ENCODE measurements at regions not wholly inside any gene's neighbourhood (a gene's known extent, or its start where the extent isn't known, plus 50 kb on each side); places are given as distances from the start of the nearest gene placed in this dataset.

- Histone ChIP-seq H3K4me2 (no peak overlapping the region), H3K27me3 (ENCODE audit: insufficient read depth) (no peaks in the 10 kb centered on the region), H3K9me2 (ENCODE audit: insufficient read depth) (no peaks in the 10 kb centered on the region), H2AFZ (no peak overlapping the region), H4K20me1 (replicated peaks; ENCODE audit: insufficient read depth) (no peaks in the 10 kb centered on the region), H3F3A (replicated peaks; ENCODE audit: low read depth) (no peaks in the 10 kb centered on the region), H3K4me1 (ENCODE audit: insufficient read depth) (no peaks in the 10 kb centered on the region), H3K79me2 (replicated peaks; ENCODE audit: insufficient read depth) (no peaks in the 10 kb centered on the region), H3K36me3 (ENCODE audit: insufficient read depth) (no peaks in the 10 kb centered on the region), H3K27ac (ENCODE audit: low read depth) (no peak overlapping the region), H3K4me3 (no peak overlapping the region)
- Mint-ChIP-seq H3K27me3 (ENCODE audit: insufficient read depth, low read depth, poor library complexity) (no peaks in the 10 kb centered on the region), H3K4me3 (no peak overlapping the region), H3K36me3 (ENCODE audit: low read depth) (no peaks in the 10 kb centered on the region), H3K9me3 (no peaks in the 10 kb centered on the region; the same call in 2 of the 3 replicates), H3K27ac (no peak overlapping the region), H3K4me1 (peaks cover 4% of the 10 kb centered on the region; the same call in 2 of the 3 replicates)
- DNase-seq (ENCODE audit: low spot score) = no peak
- no peak for TF ChIP-seq JUNB (IDR thresholded peaks at IDR 0.05; ENCODE audit: unreplicated experiment)
- TF ChIP-seq, protein P1, sequence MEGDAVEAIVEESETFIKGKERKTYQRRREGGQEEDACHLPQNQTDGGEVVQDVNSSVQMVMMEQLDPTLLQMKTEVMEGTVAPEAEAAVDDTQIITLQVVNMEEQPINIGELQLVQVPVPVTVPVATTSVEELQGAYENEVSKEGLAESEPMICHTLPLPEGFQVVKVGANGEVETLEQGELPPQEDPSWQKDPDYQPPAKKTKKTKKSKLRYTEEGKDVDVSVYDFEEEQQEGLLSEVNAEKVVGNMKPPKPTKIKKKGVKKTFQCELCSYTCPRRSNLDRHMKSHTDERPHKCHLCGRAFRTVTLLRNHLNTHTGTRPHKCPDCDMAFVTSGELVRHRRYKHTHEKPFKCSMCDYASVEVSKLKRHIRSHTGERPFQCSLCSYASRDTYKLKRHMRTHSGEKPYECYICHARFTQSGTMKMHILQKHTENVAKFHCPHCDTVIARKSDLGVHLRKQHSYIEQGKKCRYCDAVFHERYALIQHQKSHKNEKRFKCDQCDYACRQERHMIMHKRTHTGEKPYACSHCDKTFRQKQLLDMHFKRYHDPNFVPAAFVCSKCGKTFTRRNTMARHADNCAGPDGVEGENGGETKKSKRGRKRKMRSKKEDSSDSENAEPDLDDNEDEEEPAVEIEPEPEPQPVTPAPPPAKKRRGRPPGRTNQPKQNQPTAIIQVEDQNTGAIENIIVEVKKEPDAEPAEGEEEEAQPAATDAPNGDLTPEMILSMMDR (conservative IDR thresholded peaks at IDR 0.05; ENCODE audit: low read depth in 2 of 2) = no peak
- TF ChIP-seq ETS1 (IDR thresholded peaks at IDR 0.05) = no peak
- no peak for TF ChIP-seq EZH2phosphoT487 (IDR thresholded peaks at IDR 0.05; ENCODE audit: unreplicated experiment)
- no peak for TF ChIP-seq STAT1 (IDR thresholded peaks at IDR 0.05; ENCODE audit: unreplicated experiment)
- TF ChIP-seq, protein P2, sequence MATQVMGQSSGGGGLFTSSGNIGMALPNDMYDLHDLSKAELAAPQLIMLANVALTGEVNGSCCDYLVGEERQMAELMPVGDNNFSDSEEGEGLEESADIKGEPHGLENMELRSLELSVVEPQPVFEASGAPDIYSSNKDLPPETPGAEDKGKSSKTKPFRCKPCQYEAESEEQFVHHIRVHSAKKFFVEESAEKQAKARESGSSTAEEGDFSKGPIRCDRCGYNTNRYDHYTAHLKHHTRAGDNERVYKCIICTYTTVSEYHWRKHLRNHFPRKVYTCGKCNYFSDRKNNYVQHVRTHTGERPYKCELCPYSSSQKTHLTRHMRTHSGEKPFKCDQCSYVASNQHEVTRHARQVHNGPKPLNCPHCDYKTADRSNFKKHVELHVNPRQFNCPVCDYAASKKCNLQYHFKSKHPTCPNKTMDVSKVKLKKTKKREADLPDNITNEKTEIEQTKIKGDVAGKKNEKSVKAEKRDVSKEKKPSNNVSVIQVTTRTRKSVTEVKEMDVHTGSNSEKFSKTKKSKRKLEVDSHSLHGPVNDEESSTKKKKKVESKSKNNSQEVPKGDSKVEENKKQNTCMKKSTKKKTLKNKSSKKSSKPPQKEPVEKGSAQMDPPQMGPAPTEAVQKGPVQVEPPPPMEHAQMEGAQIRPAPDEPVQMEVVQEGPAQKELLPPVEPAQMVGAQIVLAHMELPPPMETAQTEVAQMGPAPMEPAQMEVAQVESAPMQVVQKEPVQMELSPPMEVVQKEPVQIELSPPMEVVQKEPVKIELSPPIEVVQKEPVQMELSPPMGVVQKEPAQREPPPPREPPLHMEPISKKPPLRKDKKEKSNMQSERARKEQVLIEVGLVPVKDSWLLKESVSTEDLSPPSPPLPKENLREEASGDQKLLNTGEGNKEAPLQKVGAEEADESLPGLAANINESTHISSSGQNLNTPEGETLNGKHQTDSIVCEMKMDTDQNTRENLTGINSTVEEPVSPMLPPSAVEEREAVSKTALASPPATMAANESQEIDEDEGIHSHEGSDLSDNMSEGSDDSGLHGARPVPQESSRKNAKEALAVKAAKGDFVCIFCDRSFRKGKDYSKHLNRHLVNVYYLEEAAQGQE (IDR thresholded peaks at IDR 0.05; ENCODE audit: unreplicated experiment) = no peak
- no peak for TF ChIP-seq CREB1 (CRISPR knock-in tag; IDR thresholded peaks at IDR 0.05; ENCODE audit: low read depth)
- ATAC-seq = no peak
These were observed 286.9 kb downstream of the FRK start for GRCh38 chr6:115773741-115774140.

DNA sequence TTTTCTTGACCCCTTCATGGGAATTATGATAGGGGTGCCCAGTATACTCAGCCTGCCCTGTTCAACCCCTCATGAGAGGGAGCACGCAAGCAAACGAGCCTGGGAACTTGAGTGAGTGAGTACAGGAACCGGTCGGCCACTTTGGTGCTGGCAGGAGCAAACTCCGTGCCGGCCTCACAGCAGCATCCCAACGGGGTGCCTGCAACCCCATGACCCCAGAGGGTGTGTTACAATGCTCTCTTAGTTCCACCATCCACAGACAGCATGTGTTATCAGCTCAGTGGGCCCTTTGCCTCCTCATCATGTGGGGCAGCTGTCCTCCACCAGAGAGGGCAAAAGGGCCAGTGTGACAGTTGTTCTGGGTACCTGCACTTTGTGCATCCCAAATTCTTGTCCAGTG is 289.8 kb downstream of the FRK start:
- no peak overlapping the region for H3K4me2 ChIP-seq
- no peaks in the 10 kb centered on the region for H3K36me3 Mint-ChIP-seq (ENCODE audit: low read depth)
- no peaks in the 10 kb centered on the region for H3K4me1 ChIP-seq (ENCODE audit: insufficient read depth)
- no peak overlapping the region for H3K27ac ChIP-seq (ENCODE audit: low read depth)
- H3K4me1 Mint-ChIP-seq = peaks cover 4% of the 10 kb centered on the region; the same call in 2 of the 3 replicates
- H2AFZ ChIP-seq = no peak overlapping the region
- no peak overlapping the region for H3K27ac Mint-ChIP-seq
- no peaks in the 10 kb centered on the region for H4K20me1 ChIP-seq (replicated peaks; ENCODE audit: insufficient read depth)
- DNase-seq (ENCODE audit: low spot score) (no peak), ATAC-seq (no peak)
- H3K4me3 ChIP-seq = no peak overlapping the region
- no peaks in the 10 kb centered on the region for H3K79me2 ChIP-seq (replicated peaks; ENCODE audit: insufficient read depth)
- no peaks in the 10 kb centered on the region; the same call in 2 of the 3 replicates for H3K9me3 Mint-ChIP-seq
- no peak overlapping the region for H3K4me3 Mint-ChIP-seq
- no peaks in the 10 kb centered on the region for H3K9me2 ChIP-seq (ENCODE audit: insufficient read depth)
- H3K27me3 Mint-ChIP-seq (ENCODE audit: insufficient read depth, low read depth, poor library complexity) = no peaks in the 10 kb centered on the region
- no peaks in the 10 kb centered on the region for H3F3A ChIP-seq (replicated peaks; ENCODE audit: low read depth)
- no peaks in the 10 kb centered on the region for H3K36me3 ChIP-seq (ENCODE audit: insufficient read depth)
- no peaks in the 10 kb centered on the region for H3K27me3 ChIP-seq (ENCODE audit: insufficient read depth)
- TF ChIP-seq, protein P1 (conservative IDR thresholded peaks at IDR 0.05; ENCODE audit: low read depth in 2 of 2) = no peak
- TF ChIP-seq ETS1 (IDR thresholded peaks at IDR 0.05) (no peak), POLR2AphosphoS5 (IDR thresholded peaks at IDR 0.05; ENCODE audit: low read depth) (no peak), NANOG (IDR thresholded peaks at IDR 0.05; ENCODE audit: borderline replicate concordance) (no peak), ZNF331 (CRISPR knock-in tag; IDR thresholded peaks at IDR 0.05; ENCODE audit: low read depth) (no peak), CREB1 (CRISPR knock-in tag; IDR thresholded peaks at IDR 0.05; ENCODE audit: low read depth) (no peak), EZH2 (IDR thresholded peaks at IDR 0.05; ENCODE audit: low read depth, unreplicated experiment) (no peak), ZNF114 (CRISPR knock-in tag; IDR thresholded peaks at IDR 0.05) (no peak), EZH2phosphoT487 (IDR thresholded peaks at IDR 0.05; ENCODE audit: unreplicated experiment) (no peak), STAT1 (IDR thresholded peaks at IDR 0.05; ENCODE audit: unreplicated experiment) (no peak), JUNB (IDR thresholded peaks at IDR 0.05; ENCODE audit: unreplicated experiment) (no peak)

Measured in GM23338 (cell line).